GM12878 (cell line): ENCODE measurements at regions not wholly inside any gene's neighbourhood (a gene's known extent, or its start where the extent isn't known, plus 50 kb on each side); places are given as distances from the start of the nearest gene placed in this dataset.

ENCODE experiments used
- ATAC-seq: fragments of 200-7000 bp; cut with Tn5 transposase; 3 replicates; pipeline ENCODE4 v1.9.1; 2020; ENCODE audit warnings: mild to moderate bottlenecking, moderate library complexity
- BruUV-seq: library from RNA; stranded (reverse); fragments of 400-500 nt; replicated peaks from 2 replicates; lab custom pipeline; 2021; lab: Mats Ljungman, UMichigan
- CTCF ChIA-PET: fragments of 300-600 bp; sonication (Branson Sonifier 250); formaldehyde crosslinking; extraction: SDS; loops from one replicate; lab custom pipeline; 2021; ENCODE audit warnings: inconsistent platforms; lab: Yijun Ruan, JAX
- POLR2A ChIA-PET: fragments of 350-600 bp; formaldehyde crosslinking; extraction: SDS; loops from one replicate; lab custom pipeline; 2021; ENCODE audit warnings: inconsistent platforms; lab: Charles Lee
- RAD21 ChIA-PET: fragments of 300-600 bp; sonication (Branson Sonifier 250); formaldehyde crosslinking; loops from one replicate; lab custom pipeline; 2023; ENCODE audit warnings: antibody characterized with exemption; ENCODE audit not compliant: unreplicated experiment; lab: Charles Lee
- SMC1A ChIA-PET: fragments of 300-600 bp; sonication (Branson Sonifier 250); formaldehyde crosslinking; loops from one replicate; lab custom pipeline; 2023; ENCODE audit not compliant: unreplicated experiment, uncharacterized antibody; lab: Charles Lee
- DNase-seq: peaks from one replicate; pipeline ENCODE4 v3.0.0-alpha.2; 2011; ENCODE audit warnings: low read depth, low spot score
- FAIRE-seq: peaks from 3 replicates; lab custom pipeline; 2011; peaks lifted over from hg19 to GRCh38; lab: Jason Lieb, UNC
- H2AFZ ChIP-seq: 2 replicates; pipeline ENCODE4 v1.6.0; 2011; ENCODE audit warnings: low read depth, low read length, control low read depth; ENCODE audit not compliant: control insufficient read depth
- H3K27ac ChIP-seq: 2 replicates; pipeline ENCODE4 v1.5.1; 2011; ENCODE audit warnings: control low read depth; ENCODE audit not compliant: control insufficient read depth, insufficient read depth
- H3K27me3 ChIP-seq, 2 experiments: replicated peaks in 1 of 2; 2 replicates each; pipeline versions ENCODE4 v1.6.0 to v1.6.1; 2011; ENCODE audit warnings: low read length in 1 of 2; ENCODE audit not compliant: control insufficient read depth in 2 of 2, insufficient read depth in 2 of 2
- H3K36me3 ChIP-seq, 2 experiments: 2 replicates each; pipeline ENCODE4 v1.5.1; 2011; ENCODE audit warnings: low read length in 1 of 2; ENCODE audit not compliant: control insufficient read depth in 2 of 2, insufficient read depth in 2 of 2
- H3K4me1 ChIP-seq: 2 replicates; pipeline ENCODE4 v1.6.1; 2011; ENCODE audit warnings: mild to moderate bottlenecking, low read length, moderate library complexity, mixed read lengths; ENCODE audit not compliant: control insufficient read depth, insufficient read depth
- H3K4me2 ChIP-seq: 2 replicates; pipeline ENCODE4 v1.6.0; 2011; ENCODE audit warnings: control low read depth; ENCODE audit not compliant: control insufficient read depth, insufficient read depth
- H3K4me3 ChIP-seq: fragments of 200-600 bp; sonication (generic); 2 replicates; pipeline ENCODE4 v1.5.1; 2016
- H3K79me2 ChIP-seq: 2 replicates; pipeline ENCODE4 v1.6.0; 2011; ENCODE audit warnings: low read length; ENCODE audit not compliant: control insufficient read depth, insufficient read depth
- H3K9ac ChIP-seq: 2 replicates; pipeline ENCODE4 v1.8.0; 2011; ENCODE audit warnings: low read length, control low read depth, mixed read lengths; ENCODE audit not compliant: control insufficient read depth, insufficient read depth
- H3K9me3 ChIP-seq: replicated peaks from 3 replicates; pipeline ENCODE4 v1.5.1; 2011; ENCODE audit warnings: mild to moderate bottlenecking, low read length; ENCODE audit not compliant: control insufficient read depth, insufficient read depth
- H4K20me1 ChIP-seq: 2 replicates; pipeline ENCODE4 v1.6.0; 2011; ENCODE audit not compliant: control insufficient read depth, insufficient read depth
- HDAC2 ChIP-seq: fragments of 200-600 bp; sonication (generic); IDR thresholded peaks from 2 replicates; pipeline ENCODE4 v1.6.1; 2017
- MTA2 ChIP-seq: fragments of 450-650 bp; IDR thresholded peaks from 2 replicates; pipeline ENCODE4 v1.6.1; 2016; ENCODE audit warnings: low read depth, mild to moderate bottlenecking, moderate library complexity
- RUNX3 ChIP-seq: IDR thresholded peaks from 2 replicates; pipeline ENCODE4 v1.6.1; 2012; ENCODE audit warnings: low read length, inconsistent platforms
- SPI1 ChIP-seq: IDR thresholded peaks from 2 replicates; pipeline ENCODE4 v1.6.1; 2011; ENCODE audit warnings: low read depth, mild to moderate bottlenecking, low read length, moderate library complexity, borderline replicate concordance; ENCODE audit not compliant: insufficient read depth
- SRF ChIP-seq, 2 experiments: IDR thresholded peaks; 2 replicates each; pipeline ENCODE4 v1.6.1; 2011; ENCODE audit warnings: low read depth in 2 of 2, low read length in 2 of 2, mild to moderate bottlenecking in 1 of 2, moderate library complexity in 1 of 2
- ZNF274 ChIP-seq: IDR thresholded peaks from one replicate; pipeline ENCODE4 v1.8.0; 2011; ENCODE audit not compliant: insufficient read length, insufficient read depth
- WGBS: methylation state at CpG from one replicate; pipeline ENCODE4 v1.1.6; 2016; ENCODE audit warnings: low lambda C conversion rate; ENCODE audit not compliant: insufficient replicate concordance, insufficient coverage; ENCODE audit errors: missing lambda C conversion rate; 5-methylcytosine and 5-hydroxymethylcytosine counted together
- in situ Hi-C: fragments of 300-500 bp; cut with MboI; formaldehyde crosslinking; loops from 9 replicates; pipeline ENCODE4 v1.14.3; 2018; ENCODE audit warnings: mixed read lengths
- intact Hi-C: fragments of 100-400 bp; cut with micrococcal nuclease; formaldehyde crosslinking; loops from one replicate; pipeline ENCODE4 v1.14.2; 2022; ENCODE audit not compliant: unreplicated experiment
- TF ChIP-seq, protein P1 (sequence below): fragments of 450-650 bp; formaldehyde crosslinking; IDR thresholded peaks from 2 replicates; pipeline ENCODE4 v1.4.0; 2020; ENCODE audit warnings: mild to moderate bottlenecking, moderate library complexity

- TF ChIP-seq RUNX3 = no peak
Measured at GRCh38 chr20:24751551-24751950, 197.5 kb upstream of the CST7 start (continued).

DNA sequence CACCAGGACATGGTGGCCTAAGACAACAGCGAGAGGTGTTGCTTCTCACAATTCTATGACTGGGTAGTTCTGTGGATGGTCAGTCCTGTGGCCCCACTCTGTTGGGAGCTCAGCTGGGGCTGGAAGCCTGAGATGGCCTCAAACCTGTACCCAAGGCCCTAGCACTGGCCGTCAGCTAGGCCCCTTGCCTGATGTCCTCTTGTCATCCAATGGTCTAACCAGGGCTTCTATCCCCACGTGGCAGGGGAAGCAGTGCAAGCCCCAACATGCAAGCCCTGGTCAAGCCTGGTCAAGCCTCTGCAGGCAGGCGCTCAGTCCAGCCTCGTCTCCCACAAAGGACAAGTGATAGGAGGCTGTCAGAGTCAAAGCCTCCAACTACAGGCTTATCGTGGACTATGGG lies 196.5 kb upstream of the CST7 start:
- intact Hi-C loops (no loop called here), in situ Hi-C loops (no loop called here)
- DNase-seq (no peak), FAIRE-seq (no peak), ATAC-seq (no peak)
- TF ChIP-seq, protein P1, sequence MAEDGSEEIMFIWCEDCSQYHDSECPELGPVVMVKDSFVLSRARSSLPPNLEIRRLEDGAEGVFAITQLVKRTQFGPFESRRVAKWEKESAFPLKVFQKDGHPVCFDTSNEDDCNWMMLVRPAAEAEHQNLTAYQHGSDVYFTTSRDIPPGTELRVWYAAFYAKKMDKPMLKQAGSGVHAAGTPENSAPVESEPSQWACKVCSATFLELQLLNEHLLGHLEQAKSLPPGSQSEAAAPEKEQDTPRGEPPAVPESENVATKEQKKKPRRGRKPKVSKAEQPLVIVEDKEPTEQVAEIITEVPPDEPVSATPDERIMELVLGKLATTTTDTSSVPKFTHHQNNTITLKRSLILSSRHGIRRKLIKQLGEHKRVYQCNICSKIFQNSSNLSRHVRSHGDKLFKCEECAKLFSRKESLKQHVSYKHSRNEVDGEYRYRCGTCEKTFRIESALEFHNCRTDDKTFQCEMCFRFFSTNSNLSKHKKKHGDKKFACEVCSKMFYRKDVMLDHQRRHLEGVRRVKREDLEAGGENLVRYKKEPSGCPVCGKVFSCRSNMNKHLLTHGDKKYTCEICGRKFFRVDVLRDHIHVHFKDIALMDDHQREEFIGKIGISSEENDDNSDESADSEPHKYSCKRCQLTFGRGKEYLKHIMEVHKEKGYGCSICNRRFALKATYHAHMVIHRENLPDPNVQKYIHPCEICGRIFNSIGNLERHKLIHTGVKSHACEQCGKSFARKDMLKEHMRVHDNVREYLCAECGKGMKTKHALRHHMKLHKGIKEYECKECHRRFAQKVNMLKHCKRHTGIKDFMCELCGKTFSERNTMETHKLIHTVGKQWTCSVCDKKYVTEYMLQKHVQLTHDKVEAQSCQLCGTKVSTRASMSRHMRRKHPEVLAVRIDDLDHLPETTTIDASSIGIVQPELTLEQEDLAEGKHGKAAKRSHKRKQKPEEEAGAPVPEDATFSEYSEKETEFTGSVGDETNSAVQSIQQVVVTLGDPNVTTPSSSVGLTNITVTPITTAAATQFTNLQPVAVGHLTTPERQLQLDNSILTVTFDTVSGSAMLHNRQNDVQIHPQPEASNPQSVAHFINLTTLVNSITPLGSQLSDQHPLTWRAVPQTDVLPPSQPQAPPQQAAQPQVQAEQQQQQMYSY = no peak
- TF ChIP-seq SPI1 (no peak), SRF (IDR thresholded peaks at IDR 0.05; ENCODE audit: low read depth in 2 of 2, low read length in 2 of 2) (no peak), MTA2 (no peak), ZNF274 (no peak), HDAC2 (no peak)
- Histone ChIP-seq H3K36me3 (no peaks in the 10 kb centered on the region), H3K27me3 (no peaks in the 10 kb centered on the region), H2AFZ (no peak overlapping the region), H3K4me1 (no peaks in the 10 kb centered on the region), H4K20me1 (no peaks in the 10 kb centered on the region), H3K27ac (no peak overlapping the region), H3K79me2 (no peaks in the 10 kb centered on the region), H3K9me3 (no peaks in the 10 kb centered on the region), H3K4me2 (no peak overlapping the region), H3K4me3 (no peak overlapping the region), H3K9ac (no peak overlapping the region)
- ChIA-PET SMC1A (no interaction called here), RAD21 (no interaction called here), CTCF (no interaction called here), POLR2A (no interaction called here)
- BruUV-seq = no TSS peak
- WGBS = 26% methylated on average over 6 of the region's 6 CpGs
